SK-N-SH treated with all-trans-retinoic acid at 6 μM for 48 hours (cell line): ENCODE measurements at regions not wholly inside any gene's neighbourhood (a gene's known extent, or its start where the extent isn't known, plus 50 kb on each side); places are given as distances from the start of the nearest gene placed in this dataset.

Experiments
- ATAC-seq: fragments of 200-7000 bp; cut with Tn5 transposase; 3 replicates; pipeline ENCODE4 v1.9.1; 2020; ENCODE audit warnings: mild to moderate bottlenecking, moderate library complexity
- BACH2 ChIP-seq: fragments of 250-450 bp; sonication (Bioruptor Pico); IDR thresholded peaks from 2 replicates; pipeline ENCODE4 v1.9.0; 2021; ENCODE audit warnings: mild to moderate bottlenecking, borderline replicate concordance
- ESRRG ChIP-seq: fragments of 250-450 bp; sonication (Bioruptor Pico); IDR thresholded peaks from 2 replicates; pipeline ENCODE4 v1.6.1; 2021; ENCODE audit warnings: mild to moderate bottlenecking
- GLIS3 ChIP-seq: fragments of 250-450 bp; sonication (Bioruptor Pico); IDR thresholded peaks from 2 replicates; pipeline ENCODE4 v1.5.0; 2020; ENCODE audit warnings: mild to moderate bottlenecking, moderate library complexity
- ISL1 ChIP-seq: fragments of 250-450 bp; sonication (Bioruptor Pico); IDR thresholded peaks from 2 replicates; pipeline ENCODE4 v2.1.2; 2022; ENCODE audit warnings: mild to moderate bottlenecking, moderate library complexity
- OSR1 ChIP-seq: fragments of 250-450 bp; sonication (Bioruptor Pico); IDR thresholded peaks from 2 replicates; pipeline ENCODE4 v1.8.0; 2022; ENCODE audit warnings: moderate library complexity, mild to moderate bottlenecking, inconsistent platforms
- PPARA ChIP-seq: fragments of 250-450 bp; sonication (Bioruptor Pico); IDR thresholded peaks from 2 replicates; pipeline ENCODE4 v1.5.0; 2020; ENCODE audit warnings: mild to moderate bottlenecking, borderline replicate concordance
- RARB ChIP-seq: fragments of 250-450 bp; sonication (Bioruptor Pico); IDR thresholded peaks from 2 replicates; pipeline ENCODE4 v1.8.0; 2021; ENCODE audit warnings: mild to moderate bottlenecking, moderate library complexity
- SNAI2 ChIP-seq: fragments of 250-450 bp; sonication (Bioruptor Pico); IDR thresholded peaks from 2 replicates; pipeline ENCODE4 v1.5.0; 2020; ENCODE audit warnings: mild to moderate bottlenecking, moderate library complexity
- TCF4 ChIP-seq: fragments of 250-450 bp; sonication (Bioruptor Pico); IDR thresholded peaks from 2 replicates; pipeline ENCODE4 v1.8.0; 2021; ENCODE audit warnings: mild to moderate bottlenecking, moderate library complexity, borderline replicate concordance
- TOX ChIP-seq: fragments of 250-450 bp; sonication (Bioruptor Pico); IDR thresholded peaks from 2 replicates; pipeline ENCODE4 v1.8.0; 2021; ENCODE audit warnings: mild to moderate bottlenecking, moderate library complexity, borderline replicate concordance
- ZC3H10 ChIP-seq: fragments of 250-450 bp; sonication (Bioruptor Pico); IDR thresholded peaks from 2 replicates; pipeline ENCODE4 v1.5.1; 2021; ENCODE audit warnings: mild to moderate bottlenecking, moderate library complexity
- ZFP3 ChIP-seq: fragments of 250-450 bp; sonication (Bioruptor Pico); IDR thresholded peaks from 2 replicates; pipeline ENCODE4 v1.5.0; 2020; ENCODE audit warnings: mild to moderate bottlenecking, moderate library complexity
- ZFP30 ChIP-seq: fragments of 450-650 bp; formaldehyde crosslinking; IDR thresholded peaks from 2 replicates; pipeline ENCODE4 v1.5.0; 2022; ENCODE audit warnings: mild to moderate bottlenecking, moderate library complexity
- ZNF565 ChIP-seq: fragments of 450-650 bp; formaldehyde crosslinking; conservative IDR thresholded peaks from 2 replicates; pipeline ENCODE4 v1.5.0; 2020; ENCODE audit warnings: low read depth, mild to moderate bottlenecking, moderate library complexity
- ZNF70 ChIP-seq: fragments of 450-650 bp; formaldehyde crosslinking; IDR thresholded peaks from 2 replicates; pipeline ENCODE4 v1.5.0; 2020; ENCODE audit warnings: mild to moderate bottlenecking, moderate library complexity
- ZNF8 ChIP-seq: fragments of 450-650 bp; formaldehyde crosslinking; IDR thresholded peaks from 2 replicates; pipeline ENCODE4 v1.5.0; 2020; ENCODE audit warnings: mild to moderate bottlenecking, moderate library complexity
- TF ChIP-seq, protein P1 (sequence below): fragments of 250-450 bp; sonication (Bioruptor Pico); IDR thresholded peaks from 2 replicates; pipeline ENCODE4 v1.8.0; 2021; ENCODE audit warnings: low read depth, mild to moderate bottlenecking, moderate library complexity, borderline replicate concordance
- TF ChIP-seq, protein P2 (sequence below): fragments of 250-450 bp; sonication (Bioruptor Pico); IDR thresholded peaks from 2 replicates; pipeline ENCODE4 v1.5.0; 2020; ENCODE audit warnings: mild to moderate bottlenecking, moderate library complexity
- TF ChIP-seq, protein P3 (sequence below): fragments of 250-450 bp; sonication (Bioruptor Pico); IDR thresholded peaks from 2 replicates; pipeline ENCODE4 v1.5.1; 2020; ENCODE audit warnings: low read depth, mild to moderate bottlenecking, moderate library complexity
- TF ChIP-seq, protein P4 (sequence below): fragments of 250-450 bp; sonication (Bioruptor Pico); IDR thresholded peaks from 2 replicates; pipeline ENCODE4 v1.8.0; 2020; ENCODE audit warnings: mild to moderate bottlenecking, moderate library complexity, borderline replicate concordance
- TF ChIP-seq, protein P5 (sequence below): fragments of 250-450 bp; sonication (Bioruptor Pico); IDR thresholded peaks from 2 replicates; pipeline ENCODE4 v1.5.1; 2021; ENCODE audit warnings: mild to moderate bottlenecking, moderate library complexity

DNA sequence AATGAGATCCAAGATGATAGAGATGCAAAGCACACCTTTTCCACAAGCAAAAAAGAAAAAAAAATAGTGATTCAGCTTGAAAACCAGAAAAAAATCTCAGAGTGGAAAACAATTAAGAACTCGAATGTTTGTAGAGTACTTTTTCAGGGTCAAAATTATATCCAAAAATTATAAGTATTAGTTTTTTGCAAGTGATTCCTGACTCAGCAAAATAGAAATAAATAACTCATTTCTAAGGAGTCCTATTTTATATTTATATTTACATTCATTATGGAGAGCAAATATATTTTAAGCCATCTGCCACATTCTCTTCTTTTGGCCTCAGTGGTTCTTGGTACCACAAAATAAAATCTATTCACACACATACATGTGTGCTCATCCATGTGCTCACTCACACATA lies 1011.8 kb upstream of the ARRDC3 start:
- no peak for ATAC-seq
- TF ChIP-seq SNAI2 (CRISPR knock-in tag) (no peak), ZNF70 (CRISPR knock-in tag) (no peak), TOX (CRISPR knock-in tag) (no peak), ESRRG (CRISPR knock-in tag) (no peak), ZFP30 (CRISPR knock-in tag) (no peak)
- TF ChIP-seq, protein P1, sequence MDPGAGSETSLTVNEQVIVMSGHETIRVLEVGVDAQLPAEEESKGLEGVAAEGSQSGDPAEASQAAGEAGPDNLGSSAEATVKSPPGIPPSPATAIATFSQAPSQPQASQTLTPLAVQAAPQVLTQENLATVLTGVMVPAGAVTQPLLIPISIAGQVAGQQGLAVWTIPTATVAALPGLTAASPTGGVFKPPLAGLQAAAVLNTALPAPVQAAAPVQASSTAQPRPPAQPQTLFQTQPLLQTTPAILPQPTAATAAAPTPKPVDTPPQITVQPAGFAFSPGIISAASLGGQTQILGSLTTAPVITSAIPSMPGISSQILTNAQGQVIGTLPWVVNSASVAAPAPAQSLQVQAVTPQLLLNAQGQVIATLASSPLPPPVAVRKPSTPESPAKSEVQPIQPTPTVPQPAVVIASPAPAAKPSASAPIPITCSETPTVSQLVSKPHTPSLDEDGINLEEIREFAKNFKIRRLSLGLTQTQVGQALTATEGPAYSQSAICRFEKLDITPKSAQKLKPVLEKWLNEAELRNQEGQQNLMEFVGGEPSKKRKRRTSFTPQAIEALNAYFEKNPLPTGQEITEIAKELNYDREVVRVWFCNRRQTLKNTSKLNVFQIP (CRISPR knock-in tag): no peak

DNA sequence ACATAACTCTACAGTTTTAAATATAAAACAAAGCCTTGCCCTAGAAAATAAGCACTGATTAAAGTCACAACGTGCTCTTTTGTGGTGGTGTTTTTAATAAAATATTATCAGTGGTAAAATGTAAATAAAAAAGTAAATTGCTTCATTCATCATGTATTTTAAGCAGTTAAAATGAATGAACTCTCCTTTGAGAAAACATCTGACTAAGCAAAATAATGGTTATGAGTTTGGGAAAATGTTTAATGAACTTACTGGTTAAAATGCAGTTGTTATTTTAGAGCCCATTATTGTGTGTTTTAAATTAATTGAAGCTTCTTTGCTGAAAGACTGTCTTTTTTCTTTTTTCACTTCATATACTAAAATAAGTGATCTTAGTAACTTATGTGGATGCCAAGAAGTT lies 1007.5 kb upstream of the ARRDC3 start:
- TF ChIP-seq ZFP3 (CRISPR knock-in tag) (no peak), ZNF8 (CRISPR knock-in tag) (no peak), TCF4 (CRISPR knock-in tag) (no peak), ESRRG (CRISPR knock-in tag) (no peak), RARB (CRISPR knock-in tag) (no peak), GLIS3 (CRISPR knock-in tag) (no peak), ZNF565 (CRISPR knock-in tag) (no peak), BACH2 (CRISPR knock-in tag) (no peak), ZFP30 (CRISPR knock-in tag) (no peak), ZC3H10 (no peak), PPARA (CRISPR knock-in tag) (no peak), TOX (CRISPR knock-in tag) (no peak), ISL1 (CRISPR knock-in tag) (no peak), ZNF70 (CRISPR knock-in tag) (no peak), OSR1 (no peak)
- TF ChIP-seq, protein P2, sequence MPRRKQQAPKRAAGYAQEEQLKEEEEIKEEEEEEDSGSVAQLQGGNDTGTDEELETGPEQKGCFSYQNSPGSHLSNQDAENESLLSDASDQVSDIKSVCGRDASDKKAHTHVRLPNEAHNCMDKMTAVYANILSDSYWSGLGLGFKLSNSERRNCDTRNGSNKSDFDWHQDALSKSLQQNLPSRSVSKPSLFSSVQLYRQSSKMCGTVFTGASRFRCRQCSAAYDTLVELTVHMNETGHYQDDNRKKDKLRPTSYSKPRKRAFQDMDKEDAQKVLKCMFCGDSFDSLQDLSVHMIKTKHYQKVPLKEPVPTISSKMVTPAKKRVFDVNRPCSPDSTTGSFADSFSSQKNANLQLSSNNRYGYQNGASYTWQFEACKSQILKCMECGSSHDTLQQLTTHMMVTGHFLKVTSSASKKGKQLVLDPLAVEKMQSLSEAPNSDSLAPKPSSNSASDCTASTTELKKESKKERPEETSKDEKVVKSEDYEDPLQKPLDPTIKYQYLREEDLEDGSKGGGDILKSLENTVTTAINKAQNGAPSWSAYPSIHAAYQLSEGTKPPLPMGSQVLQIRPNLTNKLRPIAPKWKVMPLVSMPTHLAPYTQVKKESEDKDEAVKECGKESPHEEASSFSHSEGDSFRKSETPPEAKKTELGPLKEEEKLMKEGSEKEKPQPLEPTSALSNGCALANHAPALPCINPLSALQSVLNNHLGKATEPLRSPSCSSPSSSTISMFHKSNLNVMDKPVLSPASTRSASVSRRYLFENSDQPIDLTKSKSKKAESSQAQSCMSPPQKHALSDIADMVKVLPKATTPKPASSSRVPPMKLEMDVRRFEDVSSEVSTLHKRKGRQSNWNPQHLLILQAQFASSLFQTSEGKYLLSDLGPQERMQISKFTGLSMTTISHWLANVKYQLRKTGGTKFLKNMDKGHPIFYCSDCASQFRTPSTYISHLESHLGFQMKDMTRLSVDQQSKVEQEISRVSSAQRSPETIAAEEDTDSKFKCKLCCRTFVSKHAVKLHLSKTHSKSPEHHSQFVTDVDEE: no peak
- TF ChIP-seq, protein P3, sequence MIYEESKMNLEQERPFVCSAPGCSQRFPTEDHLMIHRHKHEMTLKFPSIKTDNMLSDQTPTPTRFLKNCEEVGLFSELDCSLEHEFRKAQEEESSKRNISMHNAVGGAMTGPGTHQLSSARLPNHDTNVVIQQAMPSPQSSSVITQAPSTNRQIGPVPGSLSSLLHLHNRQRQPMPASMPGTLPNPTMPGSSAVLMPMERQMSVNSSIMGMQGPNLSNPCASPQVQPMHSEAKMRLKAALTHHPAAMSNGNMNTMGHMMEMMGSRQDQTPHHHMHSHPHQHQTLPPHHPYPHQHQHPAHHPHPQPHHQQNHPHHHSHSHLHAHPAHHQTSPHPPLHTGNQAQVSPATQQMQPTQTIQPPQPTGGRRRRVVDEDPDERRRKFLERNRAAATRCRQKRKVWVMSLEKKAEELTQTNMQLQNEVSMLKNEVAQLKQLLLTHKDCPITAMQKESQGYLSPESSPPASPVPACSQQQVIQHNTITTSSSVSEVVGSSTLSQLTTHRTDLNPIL (CRISPR knock-in tag): no peak
- TF ChIP-seq, protein P1 (CRISPR knock-in tag): no peak
- TF ChIP-seq, protein P4, sequence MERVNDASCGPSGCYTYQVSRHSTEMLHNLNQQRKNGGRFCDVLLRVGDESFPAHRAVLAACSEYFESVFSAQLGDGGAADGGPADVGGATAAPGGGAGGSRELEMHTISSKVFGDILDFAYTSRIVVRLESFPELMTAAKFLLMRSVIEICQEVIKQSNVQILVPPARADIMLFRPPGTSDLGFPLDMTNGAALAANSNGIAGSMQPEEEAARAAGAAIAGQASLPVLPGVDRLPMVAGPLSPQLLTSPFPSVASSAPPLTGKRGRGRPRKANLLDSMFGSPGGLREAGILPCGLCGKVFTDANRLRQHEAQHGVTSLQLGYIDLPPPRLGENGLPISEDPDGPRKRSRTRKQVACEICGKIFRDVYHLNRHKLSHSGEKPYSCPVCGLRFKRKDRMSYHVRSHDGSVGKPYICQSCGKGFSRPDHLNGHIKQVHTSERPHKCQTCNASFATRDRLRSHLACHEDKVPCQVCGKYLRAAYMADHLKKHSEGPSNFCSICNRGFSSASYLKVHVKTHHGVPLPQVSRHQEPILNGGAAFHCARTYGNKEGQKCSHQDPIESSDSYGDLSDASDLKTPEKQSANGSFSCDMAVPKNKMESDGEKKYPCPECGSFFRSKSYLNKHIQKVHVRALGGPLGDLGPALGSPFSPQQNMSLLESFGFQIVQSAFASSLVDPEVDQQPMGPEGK (CRISPR knock-in tag): no peak
- TF ChIP-seq, protein P5, sequence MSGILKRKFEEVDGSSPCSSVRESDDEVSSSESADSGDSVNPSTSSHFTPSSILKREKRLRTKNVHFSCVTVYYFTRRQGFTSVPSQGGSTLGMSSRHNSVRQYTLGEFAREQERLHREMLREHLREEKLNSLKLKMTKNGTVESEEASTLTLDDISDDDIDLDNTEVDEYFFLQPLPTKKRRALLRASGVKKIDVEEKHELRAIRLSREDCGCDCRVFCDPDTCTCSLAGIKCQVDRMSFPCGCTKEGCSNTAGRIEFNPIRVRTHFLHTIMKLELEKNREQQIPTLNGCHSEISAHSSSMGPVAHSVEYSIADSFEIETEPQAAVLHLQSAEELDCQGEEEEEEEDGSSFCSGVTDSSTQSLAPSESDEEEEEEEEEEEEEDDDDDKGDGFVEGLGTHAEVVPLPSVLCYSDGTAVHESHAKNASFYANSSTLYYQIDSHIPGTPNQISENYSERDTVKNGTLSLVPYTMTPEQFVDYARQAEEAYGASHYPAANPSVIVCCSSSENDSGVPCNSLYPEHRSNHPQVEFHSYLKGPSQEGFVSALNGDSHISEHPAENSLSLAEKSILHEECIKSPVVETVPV (CRISPR knock-in tag): no peak
- TF ChIP-seq, all 23 proteins: peak for 0
- ATAC-seq: no peak
